Coronary artery (tissue), 2 donors: ENCODE measurements at regions not wholly inside any gene's neighbourhood (a gene's known extent, or its start where the extent isn't known, plus 50 kb on each side); places are given as distances from the start of the nearest gene placed in this dataset.

Experiments
- DNase-seq: peaks from one replicate; pipeline ENCODE4 v3.0.0-alpha.2; 2017; ENCODE audit warnings: low spot score
- H3K27ac ChIP-seq, 2 donors: fragments of 200-600 bp; sonication (generic); one replicate each; pipeline ENCODE4 v1.5.1; 2016 to 2019
- H3K4me3 ChIP-seq: fragments of 200-600 bp; sonication (generic); 2 replicates; pipeline ENCODE4 v1.5.1; 2016; ENCODE audit warnings: mild to moderate bottlenecking, moderate library complexity
- CTCF ChIP-seq: fragments of 200-600 bp; sonication (generic); IDR thresholded peaks from one replicate; pipeline ENCODE4 v1.5.1; 2019; ENCODE audit warnings: antibody characterized with exemption

- DNase-seq = no peak
- H3K4me3 ChIP-seq = no peak overlapping the region
- H3K27ac ChIP-seq = no peak overlapping the region
- no peak for TF ChIP-seq CTCF
Measured at GRCh38 chr2:144615866-144616565, 96.1 kb upstream of the ZEB2 start.

- no peak for DNase-seq
- Histone ChIP-seq H3K27ac (peak overlapping the region in 1 of 2 donors; percentile 58), H3K4me3 (peak overlapping the region; percentile 16)
- no peak for TF ChIP-seq CTCF
Measured at GRCh38 chr2:144607891-144608521, 88.1 kb upstream of the ZEB2 start.

GRCh38 chr2:144607099-144607498 lies 87.2 kb upstream of the ZEB2 start:
- DNase-seq = no peak
- no peak for TF ChIP-seq CTCF
- H3K27ac ChIP-seq = peak overlapping the region in 1 of 2 donors; percentile 76
- H3K4me3 ChIP-seq = peak overlapping the region; percentile 16

- TF ChIP-seq CTCF = no peak
- no peak overlapping the region for H3K4me3 ChIP-seq
- DNase-seq = no peak
- H3K27ac ChIP-seq = peak overlapping the region in 1 of 2 donors; percentile 76
Measured at GRCh38 chr2:144606466-144607095, 86.7 kb upstream of the ZEB2 start.

- Histone ChIP-seq H3K27ac (no peak overlapping the region), H3K4me3 (no peak overlapping the region)
- TF ChIP-seq CTCF = no peak
- DNase-seq = no peak
Measured at GRCh38 chr2:144605231-144605840, 85.4 kb upstream of the ZEB2 start.

GRCh38 chr2:144603334-144603733 lies 83.4 kb upstream of the ZEB2 start:
- H3K4me3 ChIP-seq = no peak overlapping the region
- TF ChIP-seq CTCF = no peak
- no peak overlapping the region for H3K27ac ChIP-seq
- no peak for DNase-seq
